Nephron progenitor cell (in vitro differentiated cells): ENCODE measurements at regions not wholly inside any gene's neighbourhood (a gene's known extent, or its start where the extent isn't known, plus 50 kb on each side); places are given as distances from the start of the nearest gene placed in this dataset.

Experiments used
- DNase-seq: peaks from one replicate; pipeline ENCODE4 v3.0.0; 2021
- H3K27ac Mint-ChIP-seq: 2 replicates; pipeline ENCODE4 v1.8.0; 2021; ENCODE audit warnings: mild to moderate bottlenecking, moderate library complexity, mixed read lengths
- H3K27me3 Mint-ChIP-seq: 2 replicates; pipeline ENCODE4 v1.8.0; 2021; ENCODE audit warnings: mild to moderate bottlenecking, low read depth, mixed read lengths; ENCODE audit not compliant: poor library complexity
- H3K36me3 Mint-ChIP-seq: 2 replicates; pipeline ENCODE4 v1.8.0; 2021; ENCODE audit warnings: low read depth, mixed read lengths
- H3K4me1 Mint-ChIP-seq: 2 replicates; pipeline ENCODE4 v1.8.0; 2021; ENCODE audit warnings: mixed read lengths
- H3K4me3 Mint-ChIP-seq: 2 replicates; pipeline ENCODE4 v1.8.0; 2021; ENCODE audit warnings: mild to moderate bottlenecking, moderate library complexity, mixed read lengths
- H3K9me3 Mint-ChIP-seq: 2 replicates; pipeline ENCODE4 v1.8.0; 2021; ENCODE audit warnings: mild to moderate bottlenecking, moderate library complexity, mixed read lengths
- TF ChIP-seq, protein P1 (sequence below): fragments of 200-600 bp; sonication (generic); IDR thresholded peaks from 2 replicates; pipeline ENCODE4 v1.5.0; 2021; ENCODE audit warnings: antibody characterized with exemption

DNA sequence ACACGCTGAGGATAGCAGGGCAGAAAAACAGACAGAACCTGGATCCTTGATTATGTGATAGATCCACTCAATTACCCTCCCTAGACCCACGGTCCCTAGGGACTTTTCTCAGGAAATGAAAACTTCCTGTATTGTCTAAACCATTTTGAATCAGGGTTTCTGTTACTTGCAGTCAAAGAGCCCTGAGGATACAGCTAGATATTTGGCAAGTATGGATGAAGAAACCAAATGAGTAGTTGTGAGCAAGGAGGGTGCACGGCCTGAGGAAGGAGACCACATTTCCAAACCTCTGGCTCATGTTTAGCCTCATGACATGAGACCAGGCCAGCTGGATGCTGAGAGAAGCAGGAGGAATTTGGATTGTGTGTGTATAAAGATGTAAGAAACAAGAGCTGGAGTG, 91.6 kb downstream of the MRPL14 start:
- Mint-ChIP-seq H3K4me1 (peaks cover 37% of the 10 kb centered on the region), H3K27me3 (peaks cover 15% of the 10 kb centered on the region), H3K4me3 (no peak overlapping the region), H3K9me3 (no peaks in the 10 kb centered on the region), H3K27ac (no peak overlapping the region), H3K36me3 (no peaks in the 10 kb centered on the region)
- TF ChIP-seq, protein P1, sequence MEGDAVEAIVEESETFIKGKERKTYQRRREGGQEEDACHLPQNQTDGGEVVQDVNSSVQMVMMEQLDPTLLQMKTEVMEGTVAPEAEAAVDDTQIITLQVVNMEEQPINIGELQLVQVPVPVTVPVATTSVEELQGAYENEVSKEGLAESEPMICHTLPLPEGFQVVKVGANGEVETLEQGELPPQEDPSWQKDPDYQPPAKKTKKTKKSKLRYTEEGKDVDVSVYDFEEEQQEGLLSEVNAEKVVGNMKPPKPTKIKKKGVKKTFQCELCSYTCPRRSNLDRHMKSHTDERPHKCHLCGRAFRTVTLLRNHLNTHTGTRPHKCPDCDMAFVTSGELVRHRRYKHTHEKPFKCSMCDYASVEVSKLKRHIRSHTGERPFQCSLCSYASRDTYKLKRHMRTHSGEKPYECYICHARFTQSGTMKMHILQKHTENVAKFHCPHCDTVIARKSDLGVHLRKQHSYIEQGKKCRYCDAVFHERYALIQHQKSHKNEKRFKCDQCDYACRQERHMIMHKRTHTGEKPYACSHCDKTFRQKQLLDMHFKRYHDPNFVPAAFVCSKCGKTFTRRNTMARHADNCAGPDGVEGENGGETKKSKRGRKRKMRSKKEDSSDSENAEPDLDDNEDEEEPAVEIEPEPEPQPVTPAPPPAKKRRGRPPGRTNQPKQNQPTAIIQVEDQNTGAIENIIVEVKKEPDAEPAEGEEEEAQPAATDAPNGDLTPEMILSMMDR: no peak
- DNase-seq: no peak

DNA sequence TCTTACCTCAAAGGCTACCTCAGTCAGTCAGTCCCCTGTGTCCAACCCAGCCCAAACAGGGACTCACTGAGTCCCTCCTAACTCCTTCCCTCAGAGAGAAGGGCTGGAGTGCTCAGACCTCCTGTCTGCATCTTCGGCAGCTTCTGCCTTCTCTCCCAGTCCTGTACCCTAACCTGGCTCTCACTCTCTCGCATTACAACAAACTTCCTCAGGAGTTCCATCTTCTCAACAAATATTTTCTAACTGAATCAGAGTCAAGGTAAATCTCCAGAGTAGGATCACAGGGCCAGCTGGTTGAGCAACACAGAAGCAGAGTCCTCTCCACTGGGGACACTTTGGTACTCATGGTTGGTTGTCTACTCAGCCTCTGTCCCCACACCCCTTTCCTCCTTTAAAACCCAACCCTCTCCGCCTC, 92.3 kb downstream of the MRPL14 start:
- H3K27ac Mint-ChIP-seq: no peak overlapping the region
- H3K27me3 Mint-ChIP-seq: peaks cover 15% of the 10 kb centered on the region
- no peaks in the 10 kb centered on the region for H3K36me3 Mint-ChIP-seq
- DNase-seq: no peak
- H3K4me3 Mint-ChIP-seq: no peak overlapping the region
- H3K4me1 Mint-ChIP-seq: peaks cover 30% of the 10 kb centered on the region
- H3K9me3 Mint-ChIP-seq: no peaks in the 10 kb centered on the region
- TF ChIP-seq, protein P1: no peak

DNA sequence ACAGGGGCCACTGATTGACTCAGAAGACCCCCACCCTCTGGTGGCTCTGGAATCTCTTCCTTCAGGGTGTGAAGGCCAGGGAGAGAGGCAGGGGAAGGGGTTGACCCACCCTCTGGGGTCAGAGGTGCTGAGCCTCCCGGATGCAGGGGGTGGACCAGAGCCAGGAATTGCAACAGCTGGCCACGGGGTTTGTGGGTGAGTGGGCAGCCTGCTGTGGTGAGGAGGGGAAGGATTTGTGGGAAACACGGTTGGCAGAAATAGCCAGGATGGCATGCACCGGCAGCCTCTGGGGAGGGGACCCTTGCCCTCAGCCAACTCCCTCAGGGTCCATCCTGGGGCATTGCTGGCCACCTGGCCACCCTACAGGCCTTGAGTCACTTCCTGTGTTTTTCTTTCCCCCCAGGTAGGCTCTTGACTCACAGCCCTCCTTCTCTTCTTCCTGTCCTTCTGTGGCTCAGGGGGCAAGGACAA, 92.8 kb downstream of the MRPL14 start:
- no peak for DNase-seq
- Mint-ChIP-seq H3K36me3 (no peaks in the 10 kb centered on the region), H3K9me3 (no peaks in the 10 kb centered on the region), H3K27ac (no peak overlapping the region), H3K27me3 (peaks cover 15% of the 10 kb centered on the region), H3K4me1 (peaks cover 25% of the 10 kb centered on the region), H3K4me3 (no peak overlapping the region)
- TF ChIP-seq, protein P1: no peak

DNA sequence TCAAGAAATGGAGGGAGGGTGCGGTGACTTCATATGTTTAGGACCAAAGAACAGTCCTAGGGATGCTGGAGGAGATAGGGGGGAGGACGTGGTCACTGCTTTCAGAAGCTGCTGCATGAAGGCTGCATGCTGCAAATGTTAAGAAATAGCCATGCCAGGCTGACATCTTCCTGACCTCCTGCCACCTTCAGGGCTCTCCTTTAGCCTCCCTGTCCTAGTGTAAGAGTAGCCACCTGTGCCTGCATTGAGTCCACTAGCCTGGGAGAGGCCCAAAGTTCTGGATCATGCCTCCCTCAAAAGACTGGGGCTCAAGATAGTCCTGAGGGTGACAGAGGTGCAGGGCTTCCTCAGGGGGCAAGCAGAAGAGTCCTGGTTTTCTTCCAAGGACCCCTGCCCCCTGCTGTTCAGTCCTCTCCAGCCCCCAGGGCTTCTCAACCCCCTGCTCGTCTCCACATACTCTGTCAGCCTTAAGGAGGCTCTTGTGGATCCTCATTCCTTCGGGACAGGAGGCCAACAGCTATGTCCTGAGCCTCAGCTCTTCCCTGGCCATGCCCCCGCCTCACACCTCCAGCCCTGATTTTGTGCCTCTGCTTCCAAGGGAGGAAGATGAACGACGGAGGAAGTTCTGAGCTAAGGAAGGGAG, 96.3 kb downstream of the MRPL14 start:
- DNase-seq: no peak
- TF ChIP-seq, protein P1: no peak
- H3K27ac Mint-ChIP-seq: peak overlapping the region; percentile 17

DNA sequence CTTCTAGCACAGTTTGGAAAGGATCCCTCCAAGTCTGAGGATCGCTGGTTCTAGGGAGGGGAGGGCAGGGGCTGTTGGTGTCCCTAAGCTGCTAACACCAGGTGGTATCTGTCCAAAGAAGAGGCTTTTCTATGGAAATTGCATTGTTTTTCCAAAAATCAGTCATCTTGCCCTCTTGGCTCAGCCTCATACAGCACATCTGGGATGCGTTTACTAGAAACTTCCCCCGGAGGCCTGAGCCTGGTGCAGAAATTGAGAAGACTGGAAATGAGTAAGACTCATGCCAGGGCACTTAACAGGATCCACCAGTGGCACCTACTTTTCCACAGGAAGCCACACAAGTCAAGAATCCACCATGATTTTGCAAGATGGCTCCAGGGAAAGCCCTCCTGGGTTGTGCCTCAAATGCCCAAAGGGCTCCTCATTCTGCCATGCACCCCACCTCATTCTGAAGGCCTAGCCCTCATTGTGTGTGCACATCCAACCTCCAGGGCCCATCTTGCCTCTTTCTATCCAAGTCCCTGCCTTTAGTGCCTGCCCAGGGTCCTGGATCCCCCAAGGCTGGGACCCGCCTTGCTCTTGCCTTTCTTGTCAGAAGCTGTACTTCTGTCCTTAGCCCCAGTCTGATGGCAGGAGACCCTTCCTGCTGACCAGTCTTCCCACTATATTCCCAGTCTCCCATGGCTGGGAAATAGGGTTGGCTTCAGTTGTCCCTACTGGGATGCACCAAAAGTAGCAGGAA, 97.6 kb downstream of the MRPL14 start:
- TF ChIP-seq, protein P1: no peak
- H3K36me3 Mint-ChIP-seq: no peaks in the 10 kb centered on the region
- no peak overlapping the region for H3K4me3 Mint-ChIP-seq
- H3K9me3 Mint-ChIP-seq: no peaks in the 10 kb centered on the region
- peaks cover 5% of the 10 kb centered on the region for H3K4me1 Mint-ChIP-seq
- H3K27me3 Mint-ChIP-seq: peaks cover 16% of the 10 kb centered on the region
- no peak overlapping the region for H3K27ac Mint-ChIP-seq
- DNase-seq: no peak

More for the DNA sequence above, 96.3 kb downstream of the MRPL14 start:
- Mint-ChIP-seq H3K36me3 (no peaks in the 10 kb centered on the region), H3K4me1 (peaks cover 11% of the 10 kb centered on the region), H3K9me3 (no peaks in the 10 kb centered on the region), H3K4me3 (no peak overlapping the region), H3K27me3 (peaks cover 20% of the 10 kb centered on the region)
